Naive thymus-derived CD4-positive, alpha-beta T cell (primary cell): ENCODE measurements at regions not wholly inside any gene's neighbourhood (a gene's known extent, or its start where the extent isn't known, plus 50 kb on each side); places are given as distances from the start of the nearest gene placed in this dataset.

Experiments used
- ATAC-seq: fragments of 150-1000 bp; cut with Tn5 transposase; 2 replicates; pipeline ENCODE4 v1.10.0; 2021; ENCODE audit warnings: mild to moderate bottlenecking, moderate library complexity
- CTCF ChIA-PET: fragments of 350-600 bp; sonication (Branson Sonifier 250); formaldehyde crosslinking; loops from one replicate; lab custom pipeline; 2021; ENCODE audit warnings: antibody characterized with exemption; lab: Charles Lee
- POLR2A ChIA-PET: fragments of 350-600 bp; sonication (Branson Sonifier 250); formaldehyde crosslinking; loops from one replicate; lab custom pipeline; 2021; ENCODE audit warnings: antibody characterized with exemption, inconsistent platforms; lab: Charles Lee
- DNase-seq, 9 donors: peaks; one replicate each; pipeline versions ENCODE4 v3.0.0 to v3.0.0-alpha.2; 2020 to 2022; ENCODE audit warnings: mixed read lengths in 1 of 9
- H3K27ac ChIP-seq: one replicate; pipeline ENCODE4 v1.7.0; 2013; ENCODE audit warnings: mild to moderate bottlenecking, low read depth, low read length, moderate library complexity
- H3K27me3 ChIP-seq, 2 donors: one replicate each; pipeline ENCODE4 v1.7.0; 2013; ENCODE audit warnings: low read length in 2 of 2, mild to moderate bottlenecking in 2 of 2, moderate library complexity in 2 of 2; ENCODE audit not compliant: control insufficient read depth in 2 of 2, insufficient read depth in 2 of 2
- H3K36me3 ChIP-seq, 3 experiments: 1 replicate in 2 of 3; 2 replicates in 1 of 3; pipeline ENCODE4 v1.7.0; 2013; ENCODE audit warnings: low read length in 3 of 3, mild to moderate bottlenecking in 3 of 3, moderate library complexity in 1 of 3; ENCODE audit not compliant: insufficient read depth in 3 of 3, control insufficient read depth in 2 of 3
- H3K4me1 ChIP-seq, 2 donors: one replicate each; pipeline ENCODE4 v1.7.0; 2013; ENCODE audit warnings: low read length in 2 of 2, mild to moderate bottlenecking in 2 of 2, moderate library complexity in 1 of 2; ENCODE audit not compliant: control insufficient read depth in 2 of 2, insufficient read depth in 2 of 2
- H3K4me3 ChIP-seq: 2 replicates; pipeline ENCODE4 v1.7.0; 2013; ENCODE audit warnings: mild to moderate bottlenecking, low read length
- H3K9me3 ChIP-seq, 3 experiments: 1 replicate in 2 of 3; 2 replicates in 1 of 3; pipeline ENCODE4 v1.7.0; 2013; ENCODE audit warnings: low read length in 3 of 3; ENCODE audit not compliant: control insufficient read depth in 2 of 3
- H3K27ac Mint-ChIP-seq, 9 donors: one replicate each; pipeline ENCODE4 v1.8.0; 2020 to 2022; ENCODE audit warnings: mixed read lengths in 9 of 9, mild to moderate bottlenecking in 8 of 9, moderate library complexity in 5 of 9, inconsistent platforms in 2 of 9
- H3K27me3 Mint-ChIP-seq, 5 donors: one replicate each; pipeline ENCODE4 v1.8.0; 2021 to 2022; ENCODE audit warnings: mixed read lengths in 5 of 5, mild to moderate bottlenecking in 1 of 5
- H3K36me3 Mint-ChIP-seq, 5 donors: one replicate each; pipeline ENCODE4 v1.8.0; 2020 to 2022; ENCODE audit warnings: mixed read lengths in 5 of 5, mild to moderate bottlenecking in 3 of 5, inconsistent platforms in 1 of 5
- H3K4me1 Mint-ChIP-seq, 7 donors: one replicate each; pipeline ENCODE4 v1.8.0; 2020 to 2022; ENCODE audit warnings: mixed read lengths in 7 of 7, mild to moderate bottlenecking in 3 of 7, inconsistent platforms in 1 of 7
- H3K4me3 Mint-ChIP-seq, 10 donors: one replicate each; pipeline ENCODE4 v1.8.0; 2020 to 2022; ENCODE audit warnings: mild to moderate bottlenecking in 10 of 10, mixed read lengths in 10 of 10, moderate library complexity in 6 of 10, inconsistent platforms in 2 of 10
- H3K9me3 Mint-ChIP-seq, 11 donors: one replicate each; pipeline ENCODE4 v1.8.0; 2020 to 2022; ENCODE audit warnings: mixed read lengths in 11 of 11, mild to moderate bottlenecking in 4 of 11, inconsistent platforms in 1 of 11, moderate library complexity in 1 of 11
- intact Hi-C, 2 donors: fragments of 100-400 bp; cut with micrococcal nuclease; formaldehyde crosslinking; loops; one replicate each; pipeline ENCODE4 v1.15.1; 2023

DNA sequence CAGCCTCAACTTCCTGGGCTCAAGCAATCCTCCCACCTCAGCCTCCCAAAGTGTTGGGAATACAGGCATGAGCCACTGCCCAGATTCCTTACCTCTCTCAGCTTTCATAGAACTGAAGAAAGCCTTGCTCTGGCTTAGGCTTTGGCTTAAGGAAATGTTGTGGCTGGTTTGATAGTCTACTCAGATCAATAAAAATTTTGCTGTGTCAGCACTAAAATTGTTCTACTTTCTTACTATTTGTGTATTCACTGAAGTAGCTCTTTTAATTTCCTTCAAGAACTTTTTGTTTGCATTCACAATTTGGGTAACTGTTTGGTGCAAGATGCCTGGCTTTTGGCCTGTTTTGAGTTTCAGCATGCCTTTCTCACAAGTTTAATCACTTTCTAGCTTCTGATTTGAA lies 634.0 kb upstream of the FSHR start:
- DNase-seq (no peak), ATAC-seq (no peak)
- ChIA-PET CTCF (no interaction called here), POLR2A (no interaction called here)
- Histone ChIP-seq H3K4me1 (no peaks in the 10 kb centered on the region), H3K4me3 (no peak overlapping the region), H3K27me3 (no peaks in the 10 kb centered on the region), H3K9me3 (no peaks in the 10 kb centered on the region), H3K36me3 (no peaks in the 10 kb centered on the region), H3K27ac (no peak overlapping the region)
- Mint-ChIP-seq H3K27ac (no peak overlapping the region), H3K4me1 (no peaks in the 10 kb centered on the region), H3K4me3 (no peak overlapping the region), H3K27me3 (no peaks in the 10 kb centered on the region), H3K36me3 (no peaks in the 10 kb centered on the region), H3K9me3 (peaks cover 0 to 17% (median 2%) of the 10 kb centered on the region in 11 donors)
- intact Hi-C loops: no loop called here

DNA sequence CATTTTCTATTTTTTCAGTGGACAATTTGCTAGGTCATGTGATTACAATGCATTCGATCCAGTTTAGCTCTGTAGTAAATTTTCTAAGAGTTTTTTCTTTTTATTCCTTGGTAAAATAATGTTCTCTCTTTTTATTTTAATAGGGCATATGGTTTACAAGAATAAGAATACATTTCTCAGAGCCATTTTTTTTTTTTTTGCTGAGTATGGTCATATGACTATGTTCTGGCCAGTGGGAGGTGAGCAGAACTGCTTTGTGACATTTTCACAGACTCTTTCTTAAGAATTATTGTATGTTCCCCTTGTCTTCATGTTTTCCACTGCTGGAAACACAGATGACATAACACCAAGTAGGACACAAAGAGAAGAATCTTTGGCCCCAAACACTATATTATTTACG lies 626.6 kb upstream of the FSHR start:
- peaks cover 0 to 8% (median 1%) of the 10 kb centered on the region in 11 donors for H3K9me3 Mint-ChIP-seq
- intact Hi-C loops: no loop called here
- no peak overlapping the region for H3K27ac Mint-ChIP-seq
- Histone ChIP-seq H3K4me3 (no peak overlapping the region), H3K27ac (no peak overlapping the region), H3K27me3 (no peaks in the 10 kb centered on the region), H3K4me1 (no peaks in the 10 kb centered on the region), H3K36me3 (no peaks in the 10 kb centered on the region), H3K9me3 (no peaks in the 10 kb centered on the region)
- H3K27me3 Mint-ChIP-seq: no peaks in the 10 kb centered on the region
- no peaks in the 10 kb centered on the region for H3K36me3 Mint-ChIP-seq
- ChIA-PET CTCF (no interaction called here), POLR2A (no interaction called here)
- H3K4me1 Mint-ChIP-seq: no peaks in the 10 kb centered on the region
- DNase-seq: no peak
- no peak for ATAC-seq
- H3K4me3 Mint-ChIP-seq: no peak overlapping the region

DNA sequence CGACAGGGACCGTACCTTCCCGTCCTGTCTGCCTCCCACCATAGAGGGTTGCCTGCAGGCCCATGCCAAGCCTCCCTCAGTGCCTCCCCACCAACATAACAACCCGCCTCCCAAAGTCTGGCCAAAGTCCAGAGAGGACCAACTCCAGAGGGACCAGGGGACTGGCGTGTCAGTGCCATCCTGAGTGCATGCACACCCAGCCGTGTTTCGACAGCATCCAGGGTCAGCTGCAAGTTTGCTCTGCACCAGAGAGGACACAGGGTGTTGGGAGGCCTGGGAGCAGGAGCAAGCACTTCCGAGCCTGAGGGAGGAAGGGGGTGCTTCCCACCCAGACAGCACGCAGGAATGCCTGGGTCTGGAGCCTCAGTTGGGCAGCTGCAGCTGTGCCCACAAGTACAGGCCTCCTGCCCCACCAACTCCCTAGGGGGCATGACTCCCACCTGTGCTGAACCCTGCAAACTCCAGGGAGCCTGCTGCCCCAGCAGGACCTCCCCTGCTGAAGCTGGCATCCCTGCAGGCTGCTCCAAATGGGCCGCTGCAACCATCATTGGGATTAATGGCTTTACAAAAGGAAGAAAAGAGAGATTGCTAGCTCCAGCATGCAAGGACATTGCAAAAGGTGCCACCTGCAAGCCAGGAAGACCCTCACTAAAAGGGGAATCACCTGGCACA lies 618.1 kb upstream of the FSHR start:
- no peaks in the 10 kb centered on the region for H3K36me3 ChIP-seq
- H3K9me3 ChIP-seq: no peaks in the 10 kb centered on the region
- H3K27ac ChIP-seq: no peak overlapping the region
- DNase-seq (no peak), ATAC-seq (no peak)
- H3K4me3 ChIP-seq: no peak overlapping the region
- POLR2A ChIA-PET: no interaction called here
- Mint-ChIP-seq H3K27ac (no peak overlapping the region), H3K36me3 (peaks cover 0 to 4% (median 0%) of the 10 kb centered on the region in 5 donors), H3K9me3 (peaks cover 0 to 4% (median 0%) of the 10 kb centered on the region in 11 donors), H3K27me3 (no peaks in the 10 kb centered on the region), H3K4me1 (no peaks in the 10 kb centered on the region), H3K4me3 (no peak overlapping the region)
- intact Hi-C loops: loop anchor here in 1 of 2 donors (5.0 kb wide), 1 partner anchor 370 kb away; no protein-coding TSS in a partner anchor
- no peaks in the 10 kb centered on the region for H3K27me3 ChIP-seq
- CTCF ChIA-PET: no interaction called here
- no peaks in the 10 kb centered on the region for H3K4me1 ChIP-seq

DNA sequence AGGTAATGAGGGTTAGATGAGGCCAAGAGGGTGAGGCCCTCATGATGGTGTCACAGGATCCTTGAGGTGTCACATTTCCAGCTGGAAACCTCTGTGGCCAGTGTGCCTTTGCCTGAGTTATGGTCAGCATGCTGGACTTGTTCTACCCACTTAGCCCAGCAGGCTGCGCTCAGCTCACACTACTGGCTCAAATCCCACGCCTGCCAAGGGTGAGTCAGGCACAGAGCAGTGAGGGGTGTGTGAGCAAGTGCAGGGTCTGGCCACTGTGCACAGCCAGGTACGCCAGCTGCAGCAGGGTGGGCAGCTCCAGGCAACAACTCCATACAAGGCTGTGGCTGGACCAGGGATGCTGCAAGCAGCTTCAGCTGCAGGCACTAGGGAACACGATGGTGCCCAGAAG lies 616.6 kb upstream of the FSHR start:
- Histone ChIP-seq H3K4me1 (no peaks in the 10 kb centered on the region), H3K9me3 (no peaks in the 10 kb centered on the region), H3K27ac (no peak overlapping the region), H3K27me3 (no peaks in the 10 kb centered on the region), H3K4me3 (no peak overlapping the region), H3K36me3 (no peaks in the 10 kb centered on the region)
- H3K36me3 Mint-ChIP-seq: peaks cover 0 to 4% (median 0%) of the 10 kb centered on the region in 5 donors
- H3K27ac Mint-ChIP-seq: no peak overlapping the region
- no peaks in the 10 kb centered on the region for H3K27me3 Mint-ChIP-seq
- ChIA-PET CTCF (no interaction called here), POLR2A (no interaction called here)
- ATAC-seq (peak; percentile 31), DNase-seq (no peak)
- intact Hi-C loops: loop anchor here in 1 of 2 donors (5.0 kb wide), 1 partner anchor 371 kb away; no protein-coding TSS in a partner anchor
- no peak overlapping the region for H3K4me3 Mint-ChIP-seq
- peaks cover 0 to 4% (median 0%) of the 10 kb centered on the region in 11 donors for H3K9me3 Mint-ChIP-seq
- H3K4me1 Mint-ChIP-seq: no peaks in the 10 kb centered on the region

DNA sequence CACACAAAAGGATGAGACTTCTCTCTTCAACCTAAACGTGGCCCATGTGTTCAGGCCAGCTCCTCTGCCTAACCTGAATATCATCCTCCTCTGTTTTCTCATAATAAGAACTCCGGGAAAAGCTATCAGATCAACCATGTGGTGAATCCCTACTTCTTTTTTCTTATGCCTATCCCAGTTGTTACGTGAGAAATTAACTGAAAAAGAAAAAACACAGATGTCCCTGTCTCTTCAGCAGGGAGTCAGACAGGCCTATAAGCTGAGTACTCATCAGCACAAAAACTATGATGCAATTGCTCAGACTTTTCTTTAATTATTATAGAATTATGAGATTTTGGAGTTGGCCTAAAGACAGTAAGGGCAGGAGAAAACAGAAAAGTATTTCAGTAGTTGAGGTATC lies 613.0 kb upstream of the FSHR start:
- Mint-ChIP-seq H3K36me3 (no peaks in the 10 kb centered on the region), H3K9me3 (peaks cover 0 to 10% (median 0%) of the 10 kb centered on the region in 11 donors), H3K27me3 (no peaks in the 10 kb centered on the region), H3K27ac (no peak overlapping the region), H3K4me3 (no peak overlapping the region), H3K4me1 (no peaks in the 10 kb centered on the region)
- no peak overlapping the region for H3K27ac ChIP-seq
- DNase-seq (no peak), ATAC-seq (no peak)
- no peaks in the 10 kb centered on the region for H3K27me3 ChIP-seq
- no peak overlapping the region for H3K4me3 ChIP-seq
- intact Hi-C loops: no loop called here
- ChIA-PET CTCF (no interaction called here), POLR2A (no interaction called here)
- H3K9me3 ChIP-seq: no peaks in the 10 kb centered on the region
- no peaks in the 10 kb centered on the region for H3K36me3 ChIP-seq
- no peaks in the 10 kb centered on the region for H3K4me1 ChIP-seq

DNA sequence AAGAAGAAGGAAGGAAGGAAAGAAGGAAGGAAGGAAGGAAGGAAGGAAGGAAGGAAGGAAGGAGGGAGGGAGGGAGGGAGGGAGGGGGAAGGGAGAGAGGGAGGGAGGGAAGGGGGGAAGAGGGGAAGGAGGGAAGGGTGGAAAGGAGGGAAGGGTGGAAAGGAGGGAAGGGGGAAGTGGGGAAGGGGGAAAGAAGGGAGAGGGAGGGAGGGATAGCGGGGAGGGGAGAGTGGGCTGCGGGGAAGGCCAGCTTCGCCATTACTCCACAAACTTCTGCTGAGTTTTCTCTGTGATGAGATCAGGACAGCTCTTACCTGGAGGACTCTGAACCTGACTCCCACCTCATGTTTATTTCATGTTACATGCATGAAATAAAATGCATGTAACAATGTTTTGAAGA lies 601.5 kb upstream of the FSHR start:
- Mint-ChIP-seq H3K9me3 (peaks cover 0 to 4% (median 0%) of the 10 kb centered on the region in 11 donors), H3K27me3 (no peaks in the 10 kb centered on the region), H3K27ac (no peak overlapping the region), H3K4me1 (no peaks in the 10 kb centered on the region), H3K4me3 (no peak overlapping the region), H3K36me3 (no peaks in the 10 kb centered on the region)
- no peak overlapping the region for H3K4me3 ChIP-seq
- POLR2A ChIA-PET: no interaction called here
- no peaks in the 10 kb centered on the region for H3K4me1 ChIP-seq
- intact Hi-C loops: no loop called here
- H3K36me3 ChIP-seq: no peaks in the 10 kb centered on the region
- no peaks in the 10 kb centered on the region for H3K27me3 ChIP-seq
- ATAC-seq (no peak), DNase-seq (no peak)
- H3K27ac ChIP-seq: no peak overlapping the region
- CTCF ChIA-PET: no interaction called here
- no peaks in the 10 kb centered on the region for H3K9me3 ChIP-seq

- Histone ChIP-seq H3K4me3 (no peak overlapping the region), H3K9me3 (no peaks in the 10 kb centered on the region), H3K4me1 (no peaks in the 10 kb centered on the region), H3K27me3 (no peaks in the 10 kb centered on the region), H3K36me3 (no peaks in the 10 kb centered on the region), H3K27ac (no peak overlapping the region)
- CTCF ChIA-PET: no interaction called here
- no peaks in the 10 kb centered on the region for H3K36me3 Mint-ChIP-seq
- no peak overlapping the region for H3K4me3 Mint-ChIP-seq
- POLR2A ChIA-PET: no interaction called here
- H3K4me1 Mint-ChIP-seq: no peaks in the 10 kb centered on the region
- no peak overlapping the region for H3K27ac Mint-ChIP-seq
- ATAC-seq (no peak), DNase-seq (no peak)
- H3K9me3 Mint-ChIP-seq: peaks cover 0 to 4% (median 0%) of the 10 kb centered on the region in 11 donors
- H3K27me3 Mint-ChIP-seq: no peaks in the 10 kb centered on the region
- intact Hi-C loops: no loop called here
Observed at GRCh38 chr2:49754381-49754780, 600.1 kb upstream of the FSHR start.
